8988T (cell line): ENCODE measurements at regions not wholly inside any gene's neighbourhood (a gene's known extent, or its start where the extent isn't known, plus 50 kb on each side); places are given as distances from the start of the nearest gene placed in this dataset.

Source experiments
- DNase-seq: peaks from one replicate; pipeline ENCODE4 v3.0.0; 2011

DNA sequence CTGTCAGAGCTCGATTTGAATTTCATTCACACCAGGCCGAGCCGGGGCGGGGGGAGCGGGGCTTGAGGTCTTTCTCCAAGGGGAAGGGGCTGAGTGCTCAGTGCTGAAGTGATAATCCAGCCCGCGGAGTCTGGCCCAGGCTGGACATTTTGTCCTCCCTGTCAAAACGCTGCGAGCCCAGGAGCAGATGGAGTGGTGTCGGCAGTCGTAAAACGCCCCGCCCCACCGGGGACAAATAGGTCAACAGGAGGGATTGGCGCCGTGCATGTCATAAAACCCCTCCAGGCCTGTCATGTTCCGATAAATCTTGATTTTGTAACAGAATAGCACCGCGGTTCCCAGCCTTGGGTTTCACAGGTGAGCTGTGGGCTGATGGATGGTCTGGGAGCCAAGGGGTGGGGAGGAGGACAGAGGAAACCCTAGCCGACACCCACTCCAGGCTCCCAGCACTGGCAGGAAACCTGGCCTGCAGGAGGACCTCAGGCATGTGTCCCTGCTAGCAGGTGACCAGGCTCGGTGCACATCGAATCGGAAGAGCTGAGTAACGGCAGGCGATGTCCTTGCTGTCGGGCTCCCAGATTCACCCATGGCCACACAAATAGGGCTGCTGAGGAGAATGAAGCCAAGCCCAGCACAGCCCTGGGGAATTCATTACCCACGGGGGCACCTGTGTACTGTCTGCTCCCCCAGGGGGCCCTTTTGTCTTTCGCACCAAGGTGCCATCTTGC lies 341.4 kb downstream of the FOXL1 start:
- DNase-seq: no peak

DNA sequence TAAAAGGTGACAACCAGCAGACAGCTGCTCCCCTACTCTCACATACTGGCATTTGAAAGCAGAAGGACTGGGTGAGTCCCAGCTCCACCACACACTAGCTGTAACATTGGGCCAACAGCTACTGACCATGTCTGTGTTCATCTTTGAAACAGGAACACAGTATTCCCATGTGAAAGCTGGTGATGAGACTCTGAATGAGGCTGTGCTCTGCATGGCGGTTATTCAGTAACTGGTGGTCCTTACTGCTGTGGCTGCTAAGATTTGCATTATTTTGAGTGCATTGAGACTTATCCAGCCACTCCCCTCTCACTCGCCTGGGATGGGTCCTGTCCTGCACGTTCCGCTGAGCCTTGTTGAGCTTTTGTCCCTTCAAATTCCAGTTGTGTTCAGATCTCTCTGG lies 342.9 kb downstream of the FOXL1 start:
- DNase-seq: no peak

DNA sequence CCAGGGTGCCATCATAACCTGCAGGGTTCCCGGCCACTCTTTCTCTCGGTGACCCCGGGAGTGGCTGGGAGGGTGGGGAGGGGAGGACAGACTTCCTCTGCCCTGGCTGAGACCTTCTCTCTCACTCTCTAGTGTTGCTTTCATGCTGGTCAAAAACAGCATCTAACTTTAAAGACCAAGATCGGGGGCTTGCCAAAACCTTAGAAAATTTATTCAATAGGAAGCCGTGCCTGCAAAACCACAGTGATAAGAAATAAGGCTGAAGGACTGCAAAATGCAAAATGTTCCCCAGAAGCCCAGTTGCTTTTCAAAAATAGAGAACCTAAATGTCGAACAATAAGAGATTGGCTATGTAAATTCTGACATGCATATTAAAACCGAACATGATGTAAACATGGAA lies 344.0 kb downstream of the FOXL1 start:
- DNase-seq: no peak

DNA sequence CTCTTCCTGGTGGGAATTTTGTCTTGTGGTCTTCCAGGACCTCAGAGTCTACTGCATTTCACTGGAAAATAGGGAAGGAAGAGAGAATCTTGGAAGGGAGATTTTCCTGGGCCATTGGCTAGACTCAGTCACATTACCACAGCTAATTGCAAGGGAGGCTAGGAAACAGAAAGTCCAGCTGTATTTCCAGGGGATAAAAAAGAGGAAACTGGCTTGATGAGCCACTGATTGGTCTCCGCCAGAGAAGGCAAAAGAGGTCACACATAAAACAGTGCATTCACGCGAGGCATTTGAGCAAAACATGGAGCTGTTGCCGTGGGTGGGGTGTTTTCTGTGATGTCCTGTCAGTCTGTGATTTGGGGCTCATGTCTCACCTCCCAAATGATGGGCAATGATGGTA lies 345.3 kb downstream of the FOXL1 start:
- no peak for DNase-seq

DNA sequence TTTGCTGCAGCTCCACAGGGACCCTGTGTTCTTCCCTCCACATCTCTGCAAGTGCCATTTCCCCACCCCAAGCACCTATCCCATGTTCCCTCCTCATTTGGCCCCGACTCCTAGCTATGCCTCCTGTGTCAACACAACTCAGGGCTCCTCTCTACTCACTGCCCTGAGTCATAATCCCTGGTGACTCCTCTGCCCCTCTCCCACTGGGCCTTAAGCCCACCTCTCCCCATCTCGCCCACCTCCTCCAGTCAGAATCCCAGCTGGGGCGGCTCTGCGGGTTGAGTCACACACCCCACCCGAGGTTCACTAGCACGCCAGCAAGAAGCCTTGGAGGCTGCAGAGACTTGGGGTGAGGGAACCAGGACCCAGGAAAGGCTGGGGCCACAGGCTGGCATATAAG lies 346.2 kb downstream of the FOXL1 start:
- no peak for DNase-seq

DNA sequence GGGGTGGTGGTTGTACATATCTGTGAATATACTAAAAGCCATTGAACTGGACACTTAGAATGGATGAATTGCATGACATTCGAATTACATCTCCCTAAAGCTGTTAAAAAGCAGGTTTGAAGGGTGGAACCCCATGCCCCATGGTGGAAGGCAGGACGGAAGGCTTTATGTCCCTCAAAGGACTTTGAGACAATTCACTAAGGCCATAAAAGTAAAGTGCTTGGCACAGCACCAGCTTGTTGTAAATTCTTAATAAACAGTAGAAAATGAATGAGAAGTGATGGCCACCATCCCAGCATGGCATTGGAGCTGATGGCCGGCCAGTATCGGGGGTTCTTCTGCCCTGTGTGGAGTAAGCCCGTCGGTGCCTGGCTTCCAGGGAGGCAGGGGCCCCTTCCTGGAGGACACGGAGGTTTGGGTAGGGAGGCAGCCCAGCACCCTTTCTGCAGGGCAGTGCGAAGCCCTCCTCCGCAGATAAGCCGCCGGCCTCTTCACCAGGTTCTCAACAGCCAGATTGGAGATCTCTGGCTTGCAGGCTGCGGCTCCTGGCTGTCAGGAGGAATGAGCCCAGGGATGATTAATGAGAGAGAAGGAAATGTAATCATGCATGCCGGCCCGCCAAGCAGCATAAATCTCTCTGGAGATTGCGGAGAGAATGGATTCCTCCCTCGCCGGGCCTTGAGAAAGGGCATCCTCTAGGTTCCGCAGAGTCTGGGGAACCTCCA lies 346.9 kb downstream of the FOXL1 start:
- no peak for DNase-seq

DNA sequence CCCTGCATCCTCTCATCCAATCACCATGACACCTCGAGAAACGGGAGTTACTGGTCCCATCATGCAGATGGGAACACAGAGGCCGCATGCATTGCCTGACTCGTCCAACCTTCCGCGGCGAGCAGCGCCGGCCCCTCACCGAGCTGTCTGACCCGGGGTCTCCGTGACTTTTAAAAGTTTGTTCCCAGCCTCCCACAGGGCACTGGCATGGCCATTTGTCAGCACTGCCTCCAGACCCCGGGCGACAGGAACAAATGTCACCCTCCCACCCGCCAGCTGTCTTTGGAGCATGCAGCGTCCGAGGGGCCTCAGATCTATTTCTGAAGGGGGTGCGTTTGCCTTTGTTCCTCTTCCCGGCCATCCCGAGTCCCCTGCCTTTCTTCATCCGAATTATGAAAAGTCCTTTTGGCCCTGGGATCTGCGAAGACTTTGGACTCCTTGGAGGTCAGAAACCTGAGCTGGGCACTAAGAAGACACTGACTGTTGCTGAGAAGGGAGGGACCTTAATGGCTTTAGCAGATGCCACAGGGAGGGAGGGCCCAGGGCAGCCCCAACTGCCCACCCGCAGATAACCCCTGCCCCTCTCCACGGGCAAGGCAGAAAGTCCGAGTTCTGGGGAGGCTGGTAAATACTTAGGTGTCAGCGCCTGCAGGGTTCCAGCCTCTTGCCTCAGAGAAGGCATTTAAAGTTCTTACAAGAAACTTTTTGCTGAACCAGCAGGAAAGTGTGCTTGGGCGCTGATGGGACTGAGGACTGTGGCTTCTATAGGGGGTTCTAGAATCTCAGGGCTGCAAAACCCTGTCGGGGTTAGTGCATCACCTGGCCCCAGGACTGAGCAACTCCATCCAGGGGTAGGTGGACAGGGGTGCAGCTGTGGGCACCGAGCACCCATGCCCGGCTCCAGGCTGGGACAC lies 348.1 kb downstream of the FOXL1 start:
- DNase-seq: no peak

DNA sequence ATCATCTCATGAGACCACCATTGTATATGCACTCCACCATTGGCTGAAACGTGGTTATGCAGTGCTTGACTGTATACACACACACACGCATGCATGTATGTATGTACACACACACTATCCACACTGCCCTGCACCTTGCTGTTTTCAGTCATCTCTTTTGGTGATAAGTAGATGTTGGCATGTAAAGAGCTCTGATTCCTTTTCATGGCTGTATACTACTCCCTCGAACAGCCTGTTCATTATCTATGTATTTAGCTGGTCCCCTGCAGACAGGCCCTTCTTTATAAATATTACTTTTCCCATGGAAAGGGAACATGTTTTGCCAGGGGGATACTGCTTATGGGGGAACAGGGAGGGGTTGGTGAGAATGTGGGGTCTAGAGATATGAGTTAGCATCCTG lies 349.4 kb downstream of the FOXL1 start:
- no peak for DNase-seq

DNA sequence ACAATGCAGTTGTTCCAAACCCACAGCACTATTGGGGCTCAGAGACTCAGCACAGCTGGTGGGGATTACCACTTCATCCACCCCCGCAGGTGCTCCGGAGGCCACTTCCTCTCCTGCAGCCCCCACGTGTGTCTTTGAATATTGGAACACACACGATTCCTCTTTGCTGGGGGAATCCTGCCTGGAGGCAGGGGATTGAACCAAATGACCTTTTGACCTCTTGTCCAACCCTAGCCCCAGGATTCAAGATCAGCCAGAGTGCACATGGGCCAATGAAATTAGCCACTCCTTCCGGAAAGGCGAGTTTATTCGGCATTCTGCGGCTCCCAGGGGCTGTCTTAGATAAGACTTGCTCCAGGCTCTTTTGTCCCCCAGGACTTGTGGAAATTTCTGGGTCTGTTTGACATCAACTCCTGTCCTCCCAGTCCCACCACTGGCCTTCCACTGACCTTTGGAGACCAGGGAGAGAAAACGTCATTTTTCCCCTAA lies 350.2 kb downstream of the FOXL1 start:
- no peak for DNase-seq

DNA sequence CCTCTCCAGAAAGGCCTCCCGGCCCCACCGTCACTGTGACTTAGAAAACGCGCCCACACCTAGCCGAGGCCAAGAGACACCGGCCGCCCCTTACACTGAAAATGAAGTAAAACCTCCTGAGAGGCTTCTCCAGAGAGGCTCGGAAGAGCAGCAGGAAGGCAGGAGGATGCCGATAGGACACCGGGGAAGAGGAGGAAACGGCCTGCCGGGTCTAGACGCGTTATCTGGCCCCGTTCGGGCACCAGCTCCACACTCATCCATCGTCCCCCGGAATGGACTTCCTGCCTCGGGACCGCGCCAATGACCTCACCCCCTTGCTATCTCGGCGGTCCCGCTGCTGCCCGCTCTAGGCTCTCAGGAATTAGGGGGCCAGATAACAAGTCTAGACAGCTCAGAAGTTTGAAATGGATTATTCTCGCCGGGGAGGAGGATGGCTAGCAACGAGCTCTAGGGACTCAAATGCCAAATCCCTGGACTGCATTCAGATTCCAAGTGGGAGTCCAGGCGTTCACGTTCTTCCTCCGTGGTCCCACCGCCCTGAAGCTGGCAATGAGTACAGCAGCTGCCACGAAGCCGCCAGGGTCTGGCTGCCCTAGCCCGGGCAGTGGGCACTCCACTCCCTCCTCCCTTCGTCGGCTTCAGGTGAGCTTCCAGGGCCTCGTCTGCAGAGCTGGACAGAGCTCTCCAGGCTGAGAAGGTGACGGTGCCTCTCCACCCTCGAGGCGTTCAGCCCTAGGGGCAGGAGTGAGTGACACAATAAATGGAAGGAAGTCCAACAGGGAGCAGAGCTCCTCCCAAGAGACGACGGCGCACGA lies 350.9 kb downstream of the FOXL1 start:
- no peak for DNase-seq

DNA sequence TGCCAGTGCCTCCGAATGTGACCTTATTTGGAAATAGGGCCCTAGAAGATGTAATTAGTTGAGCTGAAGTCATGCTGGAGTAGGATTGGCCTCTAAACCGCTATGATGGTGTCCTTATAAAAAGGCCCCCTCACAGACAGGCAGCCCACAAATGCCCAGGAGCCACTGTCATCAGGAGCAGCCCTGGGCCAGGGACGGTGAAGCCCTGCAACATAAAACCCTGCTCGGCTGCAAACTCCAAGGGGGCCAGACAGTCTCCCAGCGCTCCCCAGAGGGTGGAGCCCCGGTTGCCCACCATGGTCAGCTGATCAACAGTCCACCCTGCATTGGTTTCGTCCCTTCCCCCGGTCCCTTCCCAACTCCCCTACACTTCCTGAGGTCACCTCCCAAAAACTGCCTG lies 351.7 kb downstream of the FOXL1 start:
- no peak for DNase-seq

DNA sequence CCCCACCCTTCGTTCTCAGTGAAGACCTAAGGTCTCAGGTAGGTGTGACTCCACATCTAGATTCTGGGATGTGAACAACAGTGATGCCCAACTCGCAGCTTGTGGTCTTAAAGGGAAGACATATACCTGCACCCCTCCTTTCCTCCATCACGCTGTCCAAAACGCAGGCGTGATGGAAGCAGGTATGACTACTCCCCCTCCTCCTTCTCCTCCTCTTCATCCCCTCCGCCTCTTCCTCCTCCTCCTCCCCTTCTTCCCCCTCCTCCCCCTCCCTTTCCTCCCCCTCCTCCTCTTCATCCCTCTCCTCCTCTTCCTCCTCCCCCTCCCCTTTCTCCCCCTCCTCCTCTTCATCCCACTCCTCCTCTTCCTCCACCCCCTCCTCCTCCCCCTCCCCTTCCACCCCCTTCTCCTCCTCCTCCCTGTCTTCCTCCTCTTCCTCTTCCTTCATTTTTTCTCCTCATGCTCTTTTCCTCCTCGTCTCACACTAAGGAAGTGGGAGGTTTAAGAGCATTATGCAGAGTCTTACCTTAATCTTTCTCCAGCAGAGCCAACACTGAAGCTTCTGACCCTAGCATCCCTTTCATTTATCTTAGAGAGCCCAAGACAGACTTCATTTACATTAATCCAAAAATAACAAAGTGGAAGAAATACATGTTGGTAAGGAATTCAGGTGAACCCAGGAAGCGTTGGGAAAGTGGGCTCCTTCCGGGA lies 352.5 kb downstream of the FOXL1 start:
- DNase-seq: no peak

DNA sequence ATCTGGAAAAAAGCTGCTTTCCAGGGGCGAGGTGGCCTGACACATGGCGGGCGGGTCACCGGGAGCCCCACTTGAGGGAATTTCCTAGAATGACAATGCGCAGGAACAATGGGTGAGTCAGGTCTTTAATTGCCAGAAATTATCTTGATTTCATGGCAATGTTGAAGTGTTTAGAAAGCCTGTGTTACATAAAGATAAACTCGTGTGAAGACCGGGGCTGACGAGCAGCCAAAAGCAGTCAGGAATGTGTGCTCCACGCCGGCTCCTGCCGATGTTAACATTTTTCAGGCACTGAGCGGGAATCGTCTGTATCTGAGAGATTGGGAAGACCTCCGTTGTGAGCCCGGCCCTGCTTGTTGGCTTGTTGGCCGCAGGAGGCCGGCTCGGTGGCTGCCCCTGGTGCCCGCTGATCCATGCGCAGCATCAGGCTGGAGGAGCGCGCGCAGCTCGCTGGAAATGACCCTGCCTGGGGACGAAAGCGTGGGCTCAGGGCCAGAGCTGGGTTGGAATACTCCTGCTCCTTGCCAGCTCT lies 353.1 kb downstream of the FOXL1 start:
- DNase-seq: no peak

DNA sequence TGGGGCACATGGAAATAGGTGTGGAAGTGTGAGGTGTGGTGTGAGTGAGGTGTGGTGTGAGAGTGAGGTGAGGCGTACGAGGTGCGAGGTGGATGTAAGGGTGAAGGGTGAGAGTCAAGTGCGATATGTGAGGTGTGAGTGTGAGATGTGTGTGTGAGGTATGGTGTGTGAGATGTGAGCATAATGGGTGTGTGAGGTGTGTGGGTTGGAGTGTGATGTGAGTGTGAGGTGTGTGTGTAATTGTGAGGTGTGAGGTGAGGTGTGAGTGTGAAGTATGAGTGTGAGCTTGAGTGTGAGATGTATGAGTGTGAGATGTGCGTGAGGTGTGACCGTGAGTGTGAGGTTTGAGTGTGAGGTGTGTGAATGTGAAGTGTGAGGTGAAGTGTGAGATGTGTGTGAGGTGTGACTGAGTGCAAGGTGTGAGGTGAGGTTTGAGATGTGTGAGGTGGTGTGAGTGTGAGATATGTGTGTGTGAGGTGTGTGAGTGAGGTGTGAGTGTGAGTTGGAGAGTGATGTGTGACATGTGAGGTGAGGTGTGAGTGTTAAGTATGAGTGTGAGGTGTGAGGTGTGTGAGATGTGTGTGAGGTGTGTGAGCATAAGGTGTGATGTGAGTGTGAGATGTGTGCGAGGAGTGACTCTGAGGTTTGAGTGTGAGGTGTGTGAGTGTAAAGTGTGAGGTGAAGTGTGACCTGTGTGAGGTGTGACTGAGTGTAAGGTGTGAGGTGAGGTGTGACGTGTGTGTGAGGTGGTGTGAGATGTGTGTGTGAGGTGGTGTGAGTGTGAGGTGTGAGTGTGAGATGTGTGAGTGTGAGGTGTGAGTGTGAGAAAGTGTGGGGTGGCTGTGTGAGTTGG lies 354.0 kb downstream of the FOXL1 start:
- DNase-seq: no peak

DNA sequence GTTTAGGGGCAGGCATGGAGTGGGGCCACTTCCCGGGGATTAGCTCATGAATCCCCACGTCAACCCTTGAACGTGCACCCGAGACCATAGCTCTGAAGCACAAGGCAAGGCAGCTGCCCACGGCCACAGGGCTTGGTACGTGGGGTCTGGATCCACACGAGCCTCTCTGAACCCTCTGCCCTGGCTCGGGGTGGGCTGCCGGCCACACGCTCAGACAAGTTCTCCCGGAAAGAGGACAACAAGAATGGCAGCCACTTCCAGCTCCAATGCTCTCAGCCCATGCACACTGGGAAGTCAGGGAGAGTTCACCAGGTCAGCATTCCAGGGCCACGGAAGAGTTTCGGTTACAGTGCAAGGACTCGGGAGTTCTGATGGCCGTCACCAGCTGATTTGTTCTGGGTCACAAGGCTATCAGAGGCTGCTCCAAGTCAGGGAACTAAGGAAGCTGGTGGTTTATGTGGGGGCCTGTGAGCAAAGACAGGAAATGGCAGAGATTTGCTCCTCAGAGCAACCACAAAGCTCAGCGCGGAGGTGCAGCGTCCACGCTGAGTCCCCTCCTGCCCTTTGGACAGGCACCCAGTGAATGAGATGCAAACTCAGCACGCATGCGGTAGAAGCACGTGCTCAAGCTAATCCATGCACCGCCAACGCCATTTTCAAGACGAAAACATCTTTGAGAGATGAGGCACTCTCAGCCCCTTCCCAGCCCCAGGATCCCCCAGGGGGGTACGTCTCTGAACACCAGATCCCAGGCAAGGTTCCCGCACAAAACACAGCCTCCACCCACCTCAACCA lies 356.4 kb downstream of the FOXL1 start:
- DNase-seq: no peak

DNA sequence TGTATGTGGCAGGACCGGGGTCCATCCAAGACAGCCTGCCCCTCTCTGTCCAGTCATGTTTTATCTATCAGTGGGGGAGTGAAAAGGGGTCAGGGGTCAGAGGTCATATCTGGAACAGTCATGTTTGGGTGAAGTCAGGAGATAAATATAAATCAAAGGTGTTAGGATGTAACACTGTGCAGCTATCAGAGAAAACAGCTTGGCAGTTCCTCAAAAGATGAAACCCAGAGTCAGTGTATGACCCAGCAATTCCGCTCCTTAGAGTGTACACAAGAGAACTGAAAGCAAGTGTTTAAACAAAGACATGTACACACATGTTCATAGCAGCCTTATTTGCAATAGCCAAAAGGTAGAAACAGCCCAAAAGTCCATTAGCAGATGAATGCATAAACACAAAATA lies 361.3 kb downstream of the FOXL1 start:
- DNase-seq: no peak

DNA sequence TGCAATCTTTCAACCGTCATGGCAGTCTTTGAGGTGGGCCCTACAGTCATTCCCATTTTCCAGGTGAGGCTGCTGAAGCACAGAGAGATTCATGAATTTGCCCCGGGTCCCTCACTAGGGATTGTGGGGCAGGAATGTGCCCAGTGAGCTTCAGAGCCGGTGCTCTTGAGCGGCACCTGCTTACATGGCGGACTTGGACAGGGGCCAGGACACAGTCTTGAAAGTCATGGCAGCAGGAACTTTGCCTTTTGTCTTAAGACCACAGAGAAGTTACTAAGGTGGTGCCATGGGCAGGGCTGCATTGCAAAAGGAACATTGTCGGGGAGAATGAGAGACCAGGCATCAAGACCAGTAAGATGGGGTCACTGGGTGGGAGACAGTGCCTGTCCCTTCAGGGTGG lies 363.4 kb downstream of the FOXL1 start:
- no peak for DNase-seq

DNA sequence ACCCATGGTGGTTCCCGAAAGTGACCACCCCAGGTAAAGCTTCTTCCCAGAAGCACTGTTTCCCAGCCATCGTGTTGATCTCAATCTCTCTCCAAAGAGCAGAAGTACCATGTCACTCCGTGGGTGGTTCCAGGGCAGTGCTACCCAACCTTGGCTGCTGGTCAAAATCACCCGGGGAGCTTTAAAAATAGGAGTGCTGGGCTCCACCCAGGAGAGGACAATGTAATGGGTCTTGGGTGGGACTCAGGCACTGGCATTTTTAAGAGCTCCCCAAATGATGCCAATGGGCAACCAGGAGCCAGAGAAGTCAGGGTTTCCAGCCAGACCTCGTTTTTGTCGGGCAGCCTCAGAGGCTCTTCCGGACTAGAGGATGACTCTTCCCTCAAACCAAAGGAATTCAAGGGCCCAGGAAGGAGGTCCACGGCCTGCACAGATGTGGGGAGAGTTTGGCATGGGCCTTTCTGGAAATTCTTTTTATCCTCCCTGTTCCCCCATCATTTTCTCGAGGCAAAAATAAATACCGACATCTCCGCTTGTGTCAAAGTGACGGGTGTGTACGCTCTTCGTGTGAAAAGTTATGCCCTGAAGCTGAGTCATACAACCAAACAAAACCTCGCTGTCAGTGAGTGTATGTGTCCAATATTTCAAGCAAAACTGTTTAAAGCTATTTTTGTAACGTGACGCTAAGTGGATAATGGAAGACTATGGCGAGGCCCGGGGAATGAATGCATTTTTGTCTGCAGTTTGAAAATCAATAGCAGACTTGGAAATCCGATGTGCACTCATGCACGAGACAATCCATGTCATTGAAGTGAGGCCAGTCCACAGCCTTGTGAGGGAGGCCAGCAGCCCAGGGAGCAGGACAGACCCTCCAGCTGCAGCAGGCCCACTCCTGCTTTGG lies 364.1 kb downstream of the FOXL1 start:
- DNase-seq: no peak
